ENCODE measurements at regions not wholly inside any gene's neighbourhood (a gene's known extent, or its start where the extent isn't known, plus 50 kb on each side); places are given as distances from the start of the nearest gene placed in this dataset.
"Not testable (repeated sequence)": the region's sequence is repeated elsewhere in the genome, so short reads cannot be mapped to it uniquely, and the experiment has no call there.

GRCh38 chr17:33924104-33924503, 331.0 kb upstream of the CCL2 start:
- H3K9me3 ChIP-seq (ENCODE audit: control insufficient read depth, insufficient read depth, low read length) = no peaks in the 10 kb centered on the region
- H3K9ac ChIP-seq (ENCODE audit: low read depth, low read length) = no peak overlapping the region
- no peaks in the 10 kb centered on the region for H3K27me3 ChIP-seq (ENCODE audit: control insufficient read depth, insufficient read depth, low read length)
- no peaks in the 10 kb centered on the region for H3K36me3 ChIP-seq (ENCODE audit: control insufficient read depth, insufficient read depth, low read length)
- peaks cover 5% of the 10 kb centered on the region for H3K4me1 ChIP-seq (ENCODE audit: control insufficient read depth, insufficient read depth, low read length)
- H3K4me3 ChIP-seq (ENCODE audit: low read depth, low read length) = no peak overlapping the region

- no peaks in the 10 kb centered on the region for H3K9me3 ChIP-seq (ENCODE audit: control insufficient read depth, insufficient read depth, low read length)
Observed at GRCh38 chr17:33925649-33926048, 329.4 kb upstream of the CCL2 start.

GRCh38 chr17:33927732-33928133, 327.4 kb upstream of the CCL2 start:
- no peaks in the 10 kb centered on the region for H3K36me3 ChIP-seq (ENCODE audit: control insufficient read depth, insufficient read depth, low read length)
- H3K9ac ChIP-seq (ENCODE audit: low read depth, low read length) = no peak overlapping the region
- H3K4me3 ChIP-seq (ENCODE audit: low read depth, low read length) = no peak overlapping the region
- H3K4me1 ChIP-seq (ENCODE audit: control insufficient read depth, insufficient read depth, low read length) = peaks cover 15% of the 10 kb centered on the region
- no peaks in the 10 kb centered on the region for H3K27me3 ChIP-seq (ENCODE audit: control insufficient read depth, insufficient read depth, low read length)
- H3K9me3 ChIP-seq (ENCODE audit: control insufficient read depth, insufficient read depth, low read length) = no peaks in the 10 kb centered on the region

More at GRCh38 chr17:33925649-33926048, 329.4 kb upstream of the CCL2 start:
- no peaks in the 10 kb centered on the region for H3K36me3 ChIP-seq (ENCODE audit: control insufficient read depth, insufficient read depth, low read length)
- H3K4me1 ChIP-seq (ENCODE audit: control insufficient read depth, insufficient read depth, low read length) = peaks cover 15% of the 10 kb centered on the region
- H3K27me3 ChIP-seq (ENCODE audit: control insufficient read depth, insufficient read depth, low read length) = no peaks in the 10 kb centered on the region
- H3K9ac ChIP-seq (ENCODE audit: low read depth, low read length) = no peak overlapping the region
- H3K4me3 ChIP-seq (ENCODE audit: low read depth, low read length) = no peak overlapping the region

- H3K4me3 ChIP-seq (ENCODE audit: low read depth, low read length) = no peak overlapping the region
- H3K4me1 ChIP-seq (ENCODE audit: control insufficient read depth, insufficient read depth, low read length) = peaks cover 14% of the 10 kb centered on the region
- no peaks in the 10 kb centered on the region for H3K9me3 ChIP-seq (ENCODE audit: control insufficient read depth, insufficient read depth, low read length)
- H3K36me3 ChIP-seq (ENCODE audit: control insufficient read depth, insufficient read depth, low read length) = no peaks in the 10 kb centered on the region
- no peaks in the 10 kb centered on the region for H3K27me3 ChIP-seq (ENCODE audit: control insufficient read depth, insufficient read depth, low read length)
- H3K9ac ChIP-seq (ENCODE audit: low read depth, low read length) = no peak overlapping the region
Observed at GRCh38 chr17:33929181-33929724, 325.8 kb upstream of the CCL2 start.

- not testable (repeated sequence) for H3K36me3 ChIP-seq (ENCODE audit: control insufficient read depth, insufficient read depth, low read length); H3K27me3 ChIP-seq (ENCODE audit: control insufficient read depth, insufficient read depth, low read length)
- H3K4me1 ChIP-seq (ENCODE audit: control insufficient read depth, insufficient read depth, low read length) = peaks cover 12% of the 10 kb centered on the region
Observed at GRCh38 chr17:33931148-33931814, 323.8 kb upstream of the CCL2 start.

GRCh38 chr17:33932996-33933395, 322.1 kb upstream of the CCL2 start:
- Histone ChIP-seq H3K9me3 (ENCODE audit: control insufficient read depth, insufficient read depth, low read length) (no peaks in the 10 kb centered on the region), H3K4me1 (ENCODE audit: control insufficient read depth, insufficient read depth, low read length) (peaks cover 11% of the 10 kb centered on the region), H3K9ac (ENCODE audit: low read depth, low read length) (no peak overlapping the region), H3K27me3 (ENCODE audit: control insufficient read depth, insufficient read depth, low read length) (no peaks in the 10 kb centered on the region), H3K36me3 (ENCODE audit: control insufficient read depth, insufficient read depth, low read length) (no peaks in the 10 kb centered on the region), H3K4me3 (ENCODE audit: low read depth, low read length) (no peak overlapping the region)

More at GRCh38 chr17:33931148-33931814, 323.8 kb upstream of the CCL2 start:
- H3K9me3 ChIP-seq (ENCODE audit: control insufficient read depth, insufficient read depth, low read length); H3K9ac ChIP-seq (ENCODE audit: low read depth, low read length); H3K4me3 ChIP-seq (ENCODE audit: low read depth, low read length): not testable (repeated sequence)

- H3K9ac ChIP-seq (ENCODE audit: low read depth, low read length) = no peak overlapping the region
- no peak overlapping the region for H3K4me3 ChIP-seq (ENCODE audit: low read depth, low read length)
- H3K4me1 ChIP-seq (ENCODE audit: control insufficient read depth, insufficient read depth, low read length) = peaks cover 12% of the 10 kb centered on the region
- H3K36me3 ChIP-seq (ENCODE audit: control insufficient read depth, insufficient read depth, low read length) = no peaks in the 10 kb centered on the region
- no peaks in the 10 kb centered on the region for H3K9me3 ChIP-seq (ENCODE audit: control insufficient read depth, insufficient read depth, low read length)
- H3K27me3 ChIP-seq (ENCODE audit: control insufficient read depth, insufficient read depth, low read length) = no peaks in the 10 kb centered on the region
Observed at GRCh38 chr17:33933576-33933975, 321.5 kb upstream of the CCL2 start.

GRCh38 chr17:33934696-33935095, 320.4 kb upstream of the CCL2 start:
- Histone ChIP-seq H3K4me3 (ENCODE audit: low read depth, low read length) (no peak overlapping the region), H3K4me1 (ENCODE audit: control insufficient read depth, insufficient read depth, low read length) (peaks cover 7% of the 10 kb centered on the region), H3K9ac (ENCODE audit: low read depth, low read length) (no peak overlapping the region), H3K9me3 (ENCODE audit: control insufficient read depth, insufficient read depth, low read length) (no peaks in the 10 kb centered on the region), H3K27me3 (ENCODE audit: control insufficient read depth, insufficient read depth, low read length) (no peaks in the 10 kb centered on the region), H3K36me3 (ENCODE audit: control insufficient read depth, insufficient read depth, low read length) (no peaks in the 10 kb centered on the region)

- Histone ChIP-seq H3K9me3 (ENCODE audit: control insufficient read depth, insufficient read depth, low read length) (no peaks in the 10 kb centered on the region), H3K4me1 (ENCODE audit: control insufficient read depth, insufficient read depth, low read length) (peaks cover 3% of the 10 kb centered on the region), H3K9ac (ENCODE audit: low read depth, low read length) (no peak overlapping the region), H3K27me3 (ENCODE audit: control insufficient read depth, insufficient read depth, low read length) (no peaks in the 10 kb centered on the region), H3K4me3 (ENCODE audit: low read depth, low read length) (no peak overlapping the region), H3K36me3 (ENCODE audit: control insufficient read depth, insufficient read depth, low read length) (no peaks in the 10 kb centered on the region)
Observed at GRCh38 chr17:33935822-33936221, 319.3 kb upstream of the CCL2 start.

- Histone ChIP-seq H3K4me3 (ENCODE audit: low read depth, low read length) (no peak overlapping the region), H3K36me3 (ENCODE audit: control insufficient read depth, insufficient read depth, low read length) (no peaks in the 10 kb centered on the region), H3K4me1 (ENCODE audit: control insufficient read depth, insufficient read depth, low read length) (peaks cover 3% of the 10 kb centered on the region), H3K27me3 (ENCODE audit: control insufficient read depth, insufficient read depth, low read length) (no peaks in the 10 kb centered on the region), H3K9ac (ENCODE audit: low read depth, low read length) (no peak overlapping the region), H3K9me3 (ENCODE audit: control insufficient read depth, insufficient read depth, low read length) (no peaks in the 10 kb centered on the region)
Observed at GRCh38 chr17:33936764-33937163, 318.3 kb upstream of the CCL2 start.

GRCh38 chr17:33939959-33940358, 315.1 kb upstream of the CCL2 start:
- Histone ChIP-seq H3K4me1 (ENCODE audit: control insufficient read depth, insufficient read depth, low read length) (peaks cover 3% of the 10 kb centered on the region), H3K9ac (ENCODE audit: low read depth, low read length) (no peak overlapping the region), H3K9me3 (ENCODE audit: control insufficient read depth, insufficient read depth, low read length) (no peaks in the 10 kb centered on the region), H3K4me3 (ENCODE audit: low read depth, low read length) (no peak overlapping the region), H3K27me3 (ENCODE audit: control insufficient read depth, insufficient read depth, low read length) (no peaks in the 10 kb centered on the region), H3K36me3 (ENCODE audit: control insufficient read depth, insufficient read depth, low read length) (no peaks in the 10 kb centered on the region)

- Histone ChIP-seq H3K4me3 (ENCODE audit: low read depth, low read length) (no peak overlapping the region), H3K9me3 (ENCODE audit: control insufficient read depth, insufficient read depth, low read length) (no peaks in the 10 kb centered on the region), H3K27me3 (ENCODE audit: control insufficient read depth, insufficient read depth, low read length) (no peaks in the 10 kb centered on the region), H3K9ac (ENCODE audit: low read depth, low read length) (no peak overlapping the region), H3K4me1 (ENCODE audit: control insufficient read depth, insufficient read depth, low read length) (peaks cover 3% of the 10 kb centered on the region), H3K36me3 (ENCODE audit: control insufficient read depth, insufficient read depth, low read length) (no peaks in the 10 kb centered on the region)
Observed at GRCh38 chr17:33940769-33941370, 314.2 kb upstream of the CCL2 start.
